ENCODE measurements at regions not wholly inside any gene's neighbourhood (a gene's known extent, or its start where the extent isn't known, plus 50 kb on each side); places are given as distances from the start of the nearest gene placed in this dataset.

- TF ChIP-seq CTCF (IDR thresholded peaks at IDR 0.05; ENCODE audit: extremely low read depth in 1 of 2, insufficient read depth in 1 of 2, low read depth in 1 of 2, low read length in 2 of 2) (no peak), MAX (IDR thresholded peaks at IDR 0.05; ENCODE audit: insufficient read depth, insufficient read length) (no peak), MYC (IDR thresholded peaks at IDR 0.05; ENCODE audit: low read depth, low read length) (no peak), POLR2A (IDR thresholded peaks at IDR 0.05; ENCODE audit: low read depth, low read length) (no peak), JUN (IDR thresholded peaks at IDR 0.05; ENCODE audit: borderline replicate concordance, insufficient read depth, insufficient read length, low read depth) (no peak), EZH2 (IDR thresholded peaks at IDR 0.05; ENCODE audit: borderline replicate concordance, low read depth, low read length, severe bottlenecking) (no peak), POLR2AphosphoS5 (IDR thresholded peaks at IDR 0.05; ENCODE audit: insufficient read depth, low read depth, low read length) (no peak), GATA2 (IDR thresholded peaks at IDR 0.05; ENCODE audit: insufficient read depth, insufficient read length, low read depth, low read length) (no peak)
Measured at GRCh38 chr5:5564898-5565297, 142.4 kb downstream of the ICE1 start.
